H9 (cell line): ENCODE measurements at regions not wholly inside any gene's neighbourhood (a gene's known extent, or its start where the extent isn't known, plus 50 kb on each side); places are given as distances from the start of the nearest gene placed in this dataset.

Experiments used
- DNase-seq: peaks from one replicate; pipeline ENCODE4 v3.0.0-alpha.2; 2017
- H2AFZ ChIP-seq: one replicate; pipeline ENCODE4 v1.6.1; 2013; ENCODE audit warnings: mild to moderate bottlenecking, low read length, control low read depth, moderate library complexity
- H2AK5ac ChIP-seq: 2 replicates; pipeline ENCODE4 v1.6.1; 2013; ENCODE audit warnings: low read length, control low read depth, mixed read lengths; ENCODE audit not compliant: insufficient read length
- H2BK120ac ChIP-seq: one replicate; pipeline ENCODE4 v1.6.1; 2013; ENCODE audit warnings: low read depth, mild to moderate bottlenecking, low read length, control low read depth, inconsistent platforms; ENCODE audit not compliant: poor library complexity, severe bottlenecking
- H2BK12ac ChIP-seq: 2 replicates; pipeline ENCODE4 v1.6.1; 2013; ENCODE audit warnings: low read length, control low read depth, mixed read lengths, low read depth; ENCODE audit not compliant: insufficient read length
- H2BK15ac ChIP-seq: 2 replicates; pipeline ENCODE4 v1.6.1; 2013; ENCODE audit warnings: low read depth, low read length, control low read depth
- H2BK20ac ChIP-seq: one replicate; pipeline ENCODE4 v1.6.1; 2013; ENCODE audit warnings: low read depth, mild to moderate bottlenecking, low read length, control low read depth, inconsistent platforms; ENCODE audit not compliant: poor library complexity, severe bottlenecking
- H2BK5ac ChIP-seq: 2 replicates; pipeline ENCODE4 v1.6.1; 2013; ENCODE audit warnings: low read length, control low read depth, mixed read lengths; ENCODE audit not compliant: insufficient read length
- H3K14ac ChIP-seq: 2 replicates; pipeline ENCODE4 v1.6.1; 2013; ENCODE audit warnings: low read length, control low read depth; ENCODE audit not compliant: insufficient read depth
- H3K18ac ChIP-seq: 2 replicates; pipeline ENCODE4 v1.6.1; 2013; ENCODE audit warnings: low read depth, mild to moderate bottlenecking, mixed read lengths, low read length, control low read depth; ENCODE audit not compliant: insufficient read length
- H3K23ac ChIP-seq: 2 replicates; pipeline ENCODE4 v1.6.1; 2013; ENCODE audit warnings: low read length, control low read depth, mixed read lengths, low read depth; ENCODE audit not compliant: insufficient read length
- H3K23me2 ChIP-seq: 2 replicates; pipeline ENCODE4 v1.6.1; 2013; ENCODE audit warnings: low read depth, mild to moderate bottlenecking, mixed read lengths, low read length, control low read depth; ENCODE audit not compliant: insufficient read length, poor library complexity, severe bottlenecking
- H3K27ac ChIP-seq: 2 replicates; pipeline ENCODE4 v1.5.1; 2013; ENCODE audit warnings: low read length, control low read depth, mixed read lengths, low read depth; ENCODE audit not compliant: insufficient read length
- H3K27me3 ChIP-seq: 2 replicates; pipeline ENCODE4 v1.6.1; 2013; ENCODE audit warnings: low read length, control low read depth, inconsistent platforms; ENCODE audit not compliant: insufficient read depth
- H3K4ac ChIP-seq: 2 replicates; pipeline ENCODE4 v1.6.1; 2013; ENCODE audit warnings: low read depth, mild to moderate bottlenecking, control low read depth, inconsistent platforms, low read length, moderate library complexity
- H3K4me1 ChIP-seq: 2 replicates; pipeline ENCODE4 v1.6.1; 2013; ENCODE audit warnings: low read length, control low read depth, inconsistent platforms; ENCODE audit not compliant: insufficient read depth
- H3K4me2 ChIP-seq: 2 replicates; pipeline ENCODE4 v1.6.1; 2013; ENCODE audit warnings: low read length, control low read depth, mixed read lengths; ENCODE audit not compliant: insufficient read length, insufficient read depth
- H3K56ac ChIP-seq: 2 replicates; pipeline ENCODE4 v1.6.1; 2013; ENCODE audit warnings: low read depth, mild to moderate bottlenecking, mixed read lengths, low read length, control low read depth; ENCODE audit not compliant: insufficient read length
- H3K79me1 ChIP-seq: 2 replicates; pipeline ENCODE4 v1.6.1; 2013; ENCODE audit warnings: low read depth, mild to moderate bottlenecking, moderate library complexity, low read length, control low read depth, inconsistent platforms; ENCODE audit not compliant: insufficient read depth, poor library complexity, severe bottlenecking
- H3K79me2 ChIP-seq: 2 replicates; pipeline ENCODE4 v1.6.1; 2013; ENCODE audit warnings: low read length, control low read depth, inconsistent platforms; ENCODE audit not compliant: insufficient read depth
- H3K9ac ChIP-seq: 2 replicates; pipeline ENCODE4 v1.6.1; 2013; ENCODE audit warnings: low read length, control low read depth, mixed read lengths; ENCODE audit not compliant: insufficient read length; ENCODE audit errors: extremely low read depth
- H3K9me3 ChIP-seq: one replicate; pipeline ENCODE4 v1.6.1; 2013; ENCODE audit warnings: low read depth, low read length, inconsistent platforms; ENCODE audit not compliant: control insufficient read depth
- H3T11ph ChIP-seq: one replicate; pipeline ENCODE4 v1.6.1; 2013; ENCODE audit warnings: mild to moderate bottlenecking, low read length, control low read depth, inconsistent platforms
- H4K20me1 ChIP-seq: one replicate; pipeline ENCODE4 v1.6.1; 2013; ENCODE audit not compliant: control insufficient read depth, insufficient read length, insufficient read depth
- H4K5ac ChIP-seq: 2 replicates; pipeline ENCODE4 v1.6.1; 2013; ENCODE audit warnings: low read depth, mild to moderate bottlenecking, mixed read lengths, low read length, control low read depth; ENCODE audit not compliant: insufficient read length
- H4K8ac ChIP-seq: replicated peaks from 2 replicates; pipeline ENCODE4 v1.6.1; 2013; ENCODE audit warnings: low read length, control low read depth, mixed read lengths, low read depth; ENCODE audit not compliant: insufficient read length
- H4K91ac ChIP-seq: 2 replicates; pipeline ENCODE4 v1.6.1; 2013; ENCODE audit warnings: low read depth, mild to moderate bottlenecking, moderate library complexity, mixed read lengths, low read length, control low read depth; ENCODE audit not compliant: insufficient read length
- H3K27ac Mint-ChIP-seq, 3 experiments: 2 replicates in 2 of 3; 3 replicates in 1 of 3; pipeline ENCODE4 v1.8.0; 2020 to 2021; ENCODE audit warnings: mixed read lengths in 3 of 3, mild to moderate bottlenecking in 1 of 3, moderate library complexity in 1 of 3
- H3K27me3 Mint-ChIP-seq: 2 replicates; pipeline ENCODE4 v1.8.0; 2021; ENCODE audit warnings: low read depth, mild to moderate bottlenecking, moderate library complexity, mixed read lengths
- H3K36me3 Mint-ChIP-seq, 3 experiments: 2 replicates in 2 of 3; 3 replicates in 1 of 3; pipeline ENCODE4 v1.8.0; 2020 to 2021; ENCODE audit warnings: low read depth in 3 of 3, mixed read lengths in 3 of 3; ENCODE audit not compliant: insufficient read depth in 1 of 3
- H3K4me1 Mint-ChIP-seq, 2 experiments: 2 replicates each; pipeline ENCODE4 v1.8.0; 2020; ENCODE audit warnings: mixed read lengths in 2 of 2
- H3K4me3 Mint-ChIP-seq, 2 experiments: 2 replicates in 1 of 2; 3 replicates in 1 of 2; pipeline ENCODE4 v1.8.0; 2020 to 2021; ENCODE audit warnings: mild to moderate bottlenecking in 2 of 2, mixed read lengths in 2 of 2, moderate library complexity in 1 of 2
- H3K9me3 Mint-ChIP-seq, 2 experiments: 2 replicates in 1 of 2; 3 replicates in 1 of 2; pipeline ENCODE4 v1.8.0; 2020; ENCODE audit warnings: mild to moderate bottlenecking in 2 of 2, mixed read lengths in 2 of 2, moderate library complexity in 1 of 2
- CTCF ChIP-seq: fragments of 200-600 bp; sonication (generic); conservative IDR thresholded peaks from 3 replicates; pipeline ENCODE4 v1.8.0; 2021; ENCODE audit warnings: antibody characterized with exemption, mild to moderate bottlenecking
- WGBS: extraction: QIAGEN DNeasy Blood & Tissue Kit; methylation state at CpG from one replicate; pipeline ENCODE4 v1.1.7; 2013; ENCODE audit warnings: missing lambda C conversion rate, low lambda C conversion rate, mixed read lengths; ENCODE audit not compliant: insufficient read length; ENCODE audit errors: extremely low coverage; 5-methylcytosine and 5-hydroxymethylcytosine counted together

GRCh38 chr17:52841971-52842370 is 683.5 kb upstream of the CA10 start:
- Histone ChIP-seq H2BK120ac (no peak overlapping the region), H3K4ac (no peak overlapping the region), H3K23ac (no peak overlapping the region), H3K4me2 (no peak overlapping the region), H3K9me3 (no peaks in the 10 kb centered on the region), H2AFZ (no peak overlapping the region), H3K79me1 (no peaks in the 10 kb centered on the region), H2BK5ac (no peak overlapping the region), H3K23me2 (no peaks in the 10 kb centered on the region), H3K27ac (no peak overlapping the region), H4K20me1 (no peaks in the 10 kb centered on the region), H3K27me3 (no peaks in the 10 kb centered on the region), H4K5ac (no peak overlapping the region), H2AK5ac (no peak overlapping the region), H3K9ac (no peak overlapping the region), H4K8ac (no peak overlapping the region), H2BK12ac (no peak overlapping the region), H3K56ac (no peak overlapping the region), H3K4me1 (no peaks in the 10 kb centered on the region), H3K14ac (no peak overlapping the region), H4K91ac (no peak overlapping the region), H2BK15ac (no peak overlapping the region), H3K79me2 (no peaks in the 10 kb centered on the region), H3T11ph (no peak overlapping the region), H2BK20ac (no peak overlapping the region), H3K18ac (no peak overlapping the region)
- Mint-ChIP-seq H3K27me3 (peaks cover 3% of the 10 kb centered on the region), H3K9me3 (no peaks in the 10 kb centered on the region), H3K4me1 (no peaks in the 10 kb centered on the region), H3K27ac (no peak overlapping the region), H3K36me3 (no peaks in the 10 kb centered on the region), H3K4me3 (no peak overlapping the region)
- WGBS = no CpG with 5 or more reads among the region's 12 CpGs
- no peak for DNase-seq
- no peak for TF ChIP-seq CTCF
